COR-L47 (cell line): ENCODE measurements at regions not wholly inside any gene's neighbourhood (a gene's known extent, or its start where the extent isn't known, plus 50 kb on each side); places are given as distances from the start of the nearest gene placed in this dataset.

ENCODE experiments used
- DNase-seq: peaks from one replicate; lab custom pipeline; 2025; lab: John Stamatoyannopoulos, UW

DNA sequence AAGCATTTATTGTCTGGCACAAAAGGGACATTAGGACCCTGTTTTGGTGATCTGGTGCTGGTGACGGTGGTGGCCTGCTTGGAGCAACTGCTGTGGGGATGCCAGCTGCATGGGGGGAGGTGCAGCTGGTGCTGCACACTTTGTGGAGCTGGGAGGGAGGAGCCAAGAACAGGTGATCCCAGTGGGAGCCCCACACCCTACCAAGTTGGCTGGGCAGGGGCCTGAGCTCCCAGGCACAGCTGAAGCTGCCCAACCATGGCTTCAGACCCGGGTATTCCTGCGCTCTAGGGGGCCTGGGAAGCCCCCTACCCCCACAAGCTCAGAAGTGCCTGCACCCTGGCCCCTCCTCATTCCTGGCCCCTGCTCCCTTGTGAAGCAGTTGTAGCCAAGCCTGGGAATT lies 1512.5 kb downstream of the TECRL start:
- no peak for DNase-seq

DNA sequence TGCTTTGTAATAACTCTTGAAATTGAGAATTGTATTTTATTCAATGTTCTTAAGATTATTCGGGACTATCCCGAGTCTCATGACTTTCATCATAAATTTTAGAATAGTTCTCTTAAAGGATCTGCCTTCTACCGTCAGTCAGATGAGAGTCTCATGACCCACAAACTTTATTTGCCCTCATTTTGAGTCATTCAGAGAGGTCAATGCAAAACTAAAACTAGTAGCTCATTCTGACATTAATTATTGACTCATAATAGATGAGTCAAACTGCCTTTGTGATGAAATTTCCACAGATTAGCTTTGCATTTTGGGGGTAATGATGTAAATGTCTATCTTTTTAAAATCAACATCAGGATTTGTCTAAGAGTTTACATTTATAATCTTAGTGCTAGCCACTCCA lies 1527.3 kb downstream of the TECRL start:
- DNase-seq: no peak

DNA sequence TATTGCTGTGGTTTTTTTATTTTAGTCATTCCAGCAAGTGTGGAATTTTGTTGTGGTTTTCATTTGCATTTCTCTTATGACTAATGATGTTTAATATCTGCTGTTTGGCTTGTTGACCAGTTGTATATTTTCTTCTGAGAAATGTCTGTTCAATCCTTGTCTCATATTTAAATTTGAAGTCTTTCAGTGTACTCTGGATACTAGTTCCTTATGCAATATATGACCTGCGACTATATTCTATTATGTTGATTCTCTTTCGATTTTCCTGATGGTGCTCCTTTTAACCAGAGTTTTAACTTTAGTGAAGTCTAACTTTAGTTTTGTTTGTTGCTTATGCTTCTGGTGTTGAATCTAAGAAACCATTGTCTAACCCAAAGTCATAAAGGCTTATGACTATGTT lies 1528.0 kb downstream of the TECRL start:
- DNase-seq: no peak

DNA sequence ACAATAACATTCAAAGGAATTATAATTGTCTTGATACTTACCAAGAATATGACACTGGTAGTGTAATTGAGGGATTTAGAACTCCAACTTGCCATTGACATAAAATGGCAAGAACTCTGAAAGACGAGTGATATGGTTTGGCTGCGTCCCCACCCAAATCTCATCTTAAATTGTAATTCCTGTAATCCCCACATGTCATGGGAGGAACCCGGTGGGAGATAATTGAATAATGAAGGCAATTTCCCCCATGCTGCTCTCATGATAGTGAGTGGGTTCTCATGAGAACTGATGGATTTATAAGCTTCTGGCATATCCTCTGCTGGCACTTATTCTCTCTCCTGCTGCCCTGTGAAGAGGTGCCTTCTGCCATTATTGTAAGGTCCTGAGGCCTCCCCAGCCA lies 1536.4 kb downstream of the TECRL start:
- no peak for DNase-seq

DNA sequence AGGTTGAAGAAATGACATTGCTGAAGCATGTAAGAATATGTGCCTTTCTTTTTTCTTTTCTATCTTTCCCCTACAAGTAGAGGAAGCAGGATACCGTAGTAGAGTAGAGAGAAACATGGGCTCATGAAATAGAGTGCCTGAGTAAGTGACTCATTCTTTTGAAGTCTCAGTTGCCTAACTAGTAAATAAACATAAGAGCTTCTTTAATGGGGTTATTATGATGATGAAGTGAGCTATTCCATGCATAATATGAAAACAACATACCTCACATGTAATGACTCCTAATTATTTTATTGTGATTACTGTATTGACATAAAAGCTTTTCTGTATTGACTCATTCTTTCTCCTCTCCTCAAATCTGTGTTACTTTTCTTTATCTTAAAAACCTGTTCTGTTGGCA lies 1538.2 kb downstream of the TECRL start:
- peak; percentile 43 for DNase-seq

DNA sequence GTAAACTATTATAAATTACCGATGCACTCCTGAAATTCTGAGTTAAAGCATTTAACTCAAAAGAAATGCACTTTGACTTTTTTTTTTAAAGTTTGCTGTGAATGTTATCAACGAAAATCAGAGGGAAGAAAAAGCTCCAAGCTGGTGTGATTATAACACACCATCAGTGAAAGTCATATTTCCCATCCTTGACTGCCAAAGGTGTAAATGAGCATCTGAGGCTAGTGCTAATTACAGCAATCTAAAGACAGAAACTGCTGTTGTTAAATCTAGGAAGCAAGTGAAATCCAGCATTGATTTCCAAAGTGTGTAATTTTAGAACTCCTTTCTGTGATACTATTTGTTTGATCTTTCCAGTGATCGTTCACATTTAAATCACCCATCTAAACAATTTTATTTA lies 1538.8 kb downstream of the TECRL start:
- no peak for DNase-seq

DNA sequence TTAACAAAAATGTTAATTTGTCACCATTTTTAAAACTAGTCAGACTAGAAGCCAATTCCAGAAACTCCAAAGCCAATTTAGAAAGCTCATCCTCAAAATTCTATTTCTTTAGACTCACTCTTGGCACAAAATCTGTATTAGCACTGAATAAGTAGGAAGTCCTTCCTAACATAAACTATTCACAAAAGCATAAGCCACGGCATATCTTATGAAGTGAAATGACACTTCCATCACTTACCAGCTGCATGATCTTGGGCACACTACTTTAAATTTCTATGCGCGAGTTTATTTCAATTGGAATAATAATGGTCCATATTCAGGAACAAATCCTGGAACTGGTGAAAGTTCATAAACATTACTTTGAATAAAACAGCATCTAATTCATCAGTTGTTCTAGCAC lies 1544.0 kb downstream of the TECRL start:
- no peak for DNase-seq

DNA sequence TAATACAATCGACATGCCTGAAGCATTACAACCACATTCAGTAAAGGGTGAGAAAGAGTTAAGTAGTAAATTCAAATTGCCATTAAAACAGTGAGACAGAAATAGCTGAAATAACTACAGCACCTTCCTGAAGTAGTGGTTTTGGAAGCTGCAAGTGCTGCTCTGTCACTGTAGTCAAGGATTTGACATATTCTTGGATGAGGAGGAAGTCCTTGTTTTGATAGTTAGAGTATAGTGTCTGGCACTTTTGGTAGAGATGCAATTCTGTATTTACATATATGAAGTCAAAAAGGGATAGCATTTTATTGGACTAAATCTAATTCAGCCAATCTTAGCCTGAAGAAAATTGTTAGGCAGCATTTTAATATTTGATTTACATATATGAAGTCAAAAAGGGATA lies 1559.6 kb downstream of the TECRL start:
- DNase-seq: no peak

DNA sequence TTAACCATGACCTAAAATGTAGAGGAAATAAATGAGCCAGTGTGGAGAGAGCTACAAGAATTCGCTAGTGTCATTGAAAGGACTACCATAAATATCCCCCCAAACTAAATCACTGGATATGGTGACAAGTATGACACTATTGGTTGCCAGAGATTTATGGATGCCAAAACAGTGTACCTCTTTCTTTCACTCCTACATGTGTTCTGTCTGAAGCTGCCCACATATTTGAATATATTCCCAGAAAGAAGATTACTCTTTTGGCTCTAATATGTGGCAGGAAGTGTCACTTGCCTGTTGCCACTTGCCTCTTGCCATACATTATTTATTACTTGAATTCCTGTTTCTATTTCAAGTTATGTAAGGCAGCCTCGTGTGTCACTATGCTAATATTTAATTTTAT lies 1573.6 kb downstream of the TECRL start:
- no peak for DNase-seq

DNA sequence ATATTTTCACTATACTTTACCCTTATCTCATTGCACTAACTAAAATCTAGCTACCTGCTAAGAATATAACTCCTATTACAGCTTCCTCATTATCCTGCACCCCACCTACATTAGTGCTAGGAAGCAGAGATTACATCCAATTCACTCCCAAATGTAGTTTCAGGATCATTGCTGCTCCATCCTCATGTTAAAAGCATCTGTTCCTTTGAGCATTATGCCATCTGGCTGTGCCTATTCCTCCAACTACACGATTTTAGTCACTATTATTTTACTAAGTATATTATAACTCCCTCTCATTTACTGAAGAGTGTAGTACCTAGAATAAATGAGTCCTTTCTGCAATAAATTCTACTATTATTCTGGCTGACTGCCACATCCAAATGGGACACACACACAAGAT lies 1586.9 kb downstream of the TECRL start:
- no peak for DNase-seq

DNA sequence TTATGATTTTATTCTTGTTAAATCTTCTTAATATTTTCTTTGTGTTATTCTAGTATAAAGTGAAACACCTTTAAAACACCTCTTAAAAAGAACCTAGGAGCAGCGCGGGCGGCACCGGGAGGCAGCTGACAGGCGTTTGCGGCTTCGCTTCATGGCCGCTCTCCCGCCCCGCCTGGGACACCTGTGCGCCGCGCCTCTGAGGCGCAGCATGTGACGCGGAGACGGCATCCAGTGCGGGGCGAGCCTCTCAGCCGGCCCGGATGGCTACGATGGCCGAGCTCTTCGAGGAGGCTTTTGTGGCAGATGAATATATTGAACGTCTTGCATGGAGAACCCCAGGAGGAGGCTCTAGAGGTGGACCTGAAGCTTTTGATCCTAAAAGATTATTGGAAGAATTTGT lies 1592.7 kb downstream of the TECRL start:
- DNase-seq: no peak

DNA sequence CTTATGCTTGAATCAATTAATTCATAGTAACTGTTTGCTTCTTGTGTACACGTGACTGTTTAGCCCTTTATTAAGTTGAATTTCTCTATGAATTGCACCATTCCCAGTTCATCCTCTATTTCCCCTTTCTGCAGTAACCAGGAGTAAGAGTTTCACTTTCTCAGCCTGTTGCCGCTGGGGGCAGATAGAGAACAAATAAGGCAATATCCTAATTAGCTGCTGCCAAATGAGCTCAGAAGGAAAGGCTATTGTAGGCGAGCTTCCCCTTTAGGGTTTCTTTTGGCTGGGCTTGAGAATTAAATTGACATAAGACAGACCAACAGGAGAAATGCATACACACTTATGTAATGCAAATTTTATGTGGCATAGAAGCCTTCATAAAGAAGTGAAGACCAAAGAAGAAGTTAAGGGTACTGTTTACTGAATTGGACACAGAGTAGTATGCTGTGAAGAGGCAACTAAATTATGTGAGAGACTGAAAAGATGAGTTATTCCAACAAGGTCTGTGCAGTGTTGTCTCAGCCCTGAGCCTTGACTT lies 1594.7 kb downstream of the TECRL start:
- no peak for DNase-seq

DNA sequence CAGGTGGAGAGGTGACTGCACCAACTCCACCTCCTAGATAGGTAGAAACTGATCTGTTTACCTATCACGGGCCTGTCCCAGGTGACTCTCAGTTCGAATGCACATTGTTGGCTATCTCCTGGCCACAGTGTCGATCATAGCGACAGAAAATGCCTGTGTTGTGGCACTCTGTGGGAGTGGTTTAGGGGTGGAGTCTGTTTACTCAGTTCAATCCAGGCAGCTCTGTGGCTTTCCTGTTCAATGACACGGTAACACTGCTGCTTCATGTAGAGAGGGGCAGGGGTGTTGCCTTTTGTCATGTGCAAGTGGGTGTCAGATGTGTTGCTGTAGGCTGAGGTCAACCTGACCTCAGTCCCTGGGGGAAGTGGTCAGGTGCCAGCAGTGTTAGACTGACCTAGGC lies 1602.4 kb downstream of the TECRL start:
- DNase-seq: no peak

DNA sequence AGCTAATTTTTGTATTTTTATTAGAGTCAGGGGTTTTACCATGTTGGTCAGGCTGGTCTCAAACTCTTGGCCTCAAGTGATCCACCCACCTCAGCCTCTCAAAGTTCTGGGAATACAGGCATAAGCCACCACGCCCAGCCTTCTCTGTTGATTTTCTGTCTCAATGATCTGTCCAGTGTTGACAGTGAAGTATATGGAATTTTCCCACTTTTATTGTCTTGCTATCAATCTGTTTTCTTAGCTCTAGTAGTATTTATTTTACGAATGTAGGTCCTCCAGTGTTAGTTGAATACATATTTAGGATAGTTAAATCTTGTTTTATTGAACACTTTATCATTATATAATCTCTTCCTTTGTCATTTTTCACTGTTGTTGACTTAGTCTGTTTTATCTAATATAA lies 1603.9 kb downstream of the ADGRL3 start:
- DNase-seq: no peak

DNA sequence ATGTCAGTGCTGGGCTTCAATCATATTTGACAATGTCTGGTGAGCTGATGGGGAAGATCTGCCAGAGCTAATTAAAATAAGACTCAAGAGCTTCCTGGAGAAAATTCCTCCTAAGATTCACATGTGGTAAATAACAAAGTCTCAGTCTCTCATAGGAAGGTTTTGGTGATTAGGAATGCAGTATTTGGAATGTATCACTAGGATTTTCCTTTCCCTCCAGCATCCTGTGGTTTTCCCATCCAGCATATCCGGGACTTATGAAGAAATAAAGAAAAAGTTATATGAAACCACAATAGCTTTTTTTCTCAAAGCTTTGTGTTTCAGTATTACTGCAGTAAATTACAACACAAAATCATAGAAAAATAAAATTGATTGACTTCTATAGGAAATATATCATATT lies 1597.1 kb downstream of the ADGRL3 start:
- DNase-seq: no peak

DNA sequence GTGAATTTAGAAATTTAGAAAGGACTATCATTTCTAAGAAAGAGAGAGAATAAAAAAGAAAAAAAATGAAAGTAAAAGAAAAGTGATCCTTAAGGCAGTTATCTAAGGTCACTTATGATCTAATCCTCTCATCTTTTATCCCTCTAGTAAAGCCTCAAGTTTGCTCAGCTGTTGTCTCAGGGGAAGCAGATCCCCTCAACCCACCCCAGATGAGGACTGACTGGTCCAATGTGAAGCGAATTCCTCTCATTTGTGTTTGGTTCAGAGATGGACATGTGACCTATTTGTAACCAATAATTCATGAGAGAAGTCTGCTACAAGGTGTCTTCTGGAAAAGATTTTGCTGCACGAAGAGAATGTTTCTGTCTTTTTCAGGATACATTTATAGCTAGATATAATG lies 1591.3 kb downstream of the ADGRL3 start:
- no peak for DNase-seq

DNA sequence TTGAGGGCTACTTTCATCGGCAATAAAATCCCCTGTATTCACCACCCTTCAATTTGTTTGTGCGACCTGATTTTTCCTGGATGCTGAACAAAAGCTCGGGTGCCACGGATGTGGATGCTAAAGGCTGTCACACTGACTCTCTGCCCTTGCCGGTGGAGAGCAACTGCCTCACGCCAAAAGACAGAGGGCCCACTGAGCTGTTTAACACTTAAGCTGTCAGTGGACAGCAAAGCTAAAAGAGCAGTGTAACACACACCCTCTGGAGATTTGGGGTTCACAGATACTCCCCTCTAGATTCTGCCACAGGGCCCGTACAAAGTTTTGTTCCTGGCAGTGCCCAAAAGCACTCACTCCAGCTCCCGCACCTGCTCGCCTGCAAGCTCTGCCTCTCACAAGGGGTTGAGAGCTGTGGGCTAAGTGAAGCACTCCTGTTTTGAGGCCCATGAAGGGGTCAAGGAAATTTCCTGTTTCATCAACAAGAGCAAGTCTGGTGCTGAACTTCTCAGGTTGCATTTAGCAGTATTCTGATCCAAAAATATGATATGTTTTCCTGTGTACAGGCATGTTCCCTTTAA lies 1571.9 kb downstream of the ADGRL3 start:
- no peak for DNase-seq

DNA sequence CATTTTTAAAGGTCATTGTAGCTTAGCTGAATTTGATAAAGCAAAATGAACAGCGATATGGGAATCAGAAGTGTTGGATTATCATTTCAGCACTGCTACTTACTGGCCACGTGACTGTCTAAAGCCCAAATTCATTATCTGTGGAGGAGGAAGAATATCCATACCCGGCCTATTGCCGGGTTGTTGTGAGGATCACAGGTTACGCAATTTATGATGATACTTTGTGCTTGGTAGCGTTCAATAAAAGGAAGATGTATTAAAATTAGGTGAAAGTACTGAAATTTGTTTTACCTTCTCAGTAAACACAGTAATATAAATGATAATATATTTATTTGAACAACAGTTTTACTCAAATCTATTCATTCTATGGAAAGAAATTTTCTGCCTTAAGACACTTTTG lies 1540.2 kb downstream of the ADGRL3 start:
- DNase-seq: no peak

DNA sequence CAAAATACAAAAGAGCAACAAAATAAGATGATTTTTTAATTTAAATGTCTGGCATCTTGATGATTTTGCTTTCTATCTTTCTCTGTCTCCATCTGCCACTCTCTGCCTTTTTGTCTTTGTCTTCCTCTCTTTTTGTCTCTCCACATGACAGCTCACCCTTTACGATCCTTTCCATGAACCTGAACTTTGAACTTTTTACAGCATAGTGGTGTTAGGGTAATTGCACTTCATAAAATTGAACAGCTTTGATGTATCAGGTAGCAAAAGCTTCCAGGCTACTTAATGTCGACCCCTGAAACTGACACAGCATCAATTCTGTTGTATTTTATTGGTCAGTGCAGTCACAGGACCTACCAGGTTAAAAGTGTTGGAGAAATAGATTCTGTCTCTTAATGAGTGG lies 1517.0 kb downstream of the ADGRL3 start:
- no peak for DNase-seq

DNA sequence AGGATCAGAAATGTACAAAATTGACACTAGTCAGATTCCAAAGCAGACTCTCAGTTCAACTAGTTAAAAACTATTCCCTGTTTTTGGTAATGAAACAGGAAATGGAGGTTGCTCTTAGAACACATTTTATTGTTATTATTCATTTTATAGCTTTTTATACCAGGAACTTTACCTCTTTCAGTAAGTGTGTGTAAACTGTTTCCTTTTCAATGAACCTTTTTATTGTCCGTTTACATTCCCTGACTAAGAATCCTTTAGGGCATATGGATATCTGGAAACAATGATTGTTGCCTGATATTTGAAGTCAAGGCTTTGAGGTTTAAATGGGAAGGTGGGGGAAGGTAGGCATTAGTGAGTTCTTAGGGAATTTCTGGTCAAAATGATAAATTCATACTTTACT lies 1511.4 kb downstream of the ADGRL3 start:
- DNase-seq: no peak

DNA sequence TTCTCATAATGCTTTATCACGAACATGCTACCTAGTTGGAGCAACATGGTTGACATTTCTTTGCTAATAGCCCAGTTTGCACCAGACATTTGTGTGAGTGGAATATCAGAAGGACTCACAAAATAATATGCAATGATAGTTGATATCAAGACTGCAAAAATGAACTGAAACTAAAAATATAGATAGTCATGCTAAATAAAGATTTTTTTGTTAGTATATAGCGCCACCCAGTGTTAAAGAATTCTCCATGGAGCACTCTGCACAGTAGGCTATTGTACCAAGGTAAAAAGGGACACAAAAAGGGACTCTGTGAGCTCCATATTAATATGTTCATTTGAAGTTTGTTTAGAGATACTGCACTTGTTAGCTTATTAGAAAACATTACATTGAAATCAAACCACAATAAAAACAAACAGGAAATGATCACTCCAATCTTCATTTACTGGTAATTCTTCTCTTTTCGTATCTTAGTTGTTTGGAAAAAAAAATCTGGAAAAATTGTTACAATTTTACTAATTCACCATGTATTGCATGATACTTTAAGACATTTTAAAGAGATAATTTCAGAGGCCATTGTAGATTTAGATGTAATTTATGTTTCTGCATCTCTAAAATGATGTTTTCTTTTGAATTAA lies 1509.6 kb downstream of the ADGRL3 start:
- DNase-seq: peak; percentile 76

DNA sequence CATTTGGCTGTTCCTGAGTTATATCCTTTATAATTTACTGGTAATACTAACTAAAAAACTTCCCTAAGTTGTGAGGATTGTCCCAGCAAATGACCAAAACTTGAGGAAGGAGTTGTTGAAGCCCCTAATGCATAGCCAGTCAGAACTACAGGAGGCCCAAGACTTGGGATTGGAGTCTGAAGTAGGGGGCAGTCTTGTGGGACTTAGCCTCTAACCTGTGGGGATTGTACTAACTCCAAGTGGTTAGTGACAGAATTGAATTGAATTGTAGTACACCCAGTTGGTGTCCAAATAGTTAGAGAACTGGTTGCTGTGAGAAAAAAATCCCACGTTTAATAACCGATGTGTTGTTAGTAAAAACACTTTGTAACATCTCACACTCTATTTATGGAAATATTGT lies 1506.3 kb downstream of the ADGRL3 start:
- no peak for DNase-seq

DNA sequence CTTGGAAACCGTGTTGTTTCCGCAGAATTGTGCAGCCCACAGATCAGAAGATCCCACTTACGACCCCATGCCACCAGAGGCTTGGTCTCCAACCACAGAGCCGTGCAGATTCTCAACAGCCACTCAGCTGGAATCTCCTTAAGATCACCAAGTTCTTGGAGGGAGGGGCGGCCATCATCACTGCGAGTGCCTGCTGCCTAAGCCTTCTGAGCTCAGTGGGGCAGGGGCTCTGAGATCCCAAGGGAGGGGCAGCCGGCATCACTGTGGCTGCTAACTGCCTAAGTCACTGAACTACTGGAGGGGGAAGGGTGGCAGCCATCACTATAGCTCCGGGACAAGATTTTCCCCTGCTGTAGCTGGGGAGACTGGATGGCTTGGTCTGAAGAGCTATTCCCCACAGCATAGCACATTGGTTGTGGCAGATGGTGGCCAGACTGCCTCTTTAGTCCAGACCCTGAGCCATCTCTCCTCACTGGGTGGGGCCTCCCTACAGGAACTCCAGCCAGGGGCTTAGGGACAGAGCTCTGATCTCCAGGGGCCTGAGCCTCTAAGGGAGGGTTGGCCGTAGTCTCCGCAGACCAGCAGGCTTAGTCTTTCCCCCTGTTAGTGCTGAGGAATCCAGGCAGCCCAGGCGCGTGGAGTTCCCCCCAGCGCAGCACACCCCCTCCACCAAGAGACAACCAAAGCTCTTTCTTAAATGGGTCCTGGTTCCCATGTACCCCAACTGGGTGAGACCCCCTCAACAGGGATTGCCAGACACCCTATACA lies 1483.9 kb downstream of the ADGRL3 start:
- no peak for DNase-seq
